NCI-H2107 treated with DMSO at 0.1 percent for 48 hours (cell line): ENCODE measurements at regions not wholly inside any gene's neighbourhood (a gene's known extent, or its start where the extent isn't known, plus 50 kb on each side); places are given as distances from the start of the nearest gene placed in this dataset.

ENCODE experiments used
- DNase-seq: peaks from one replicate; lab custom pipeline; 2025; ENCODE audit not compliant: unreplicated experiment; lab: John Stamatoyannopoulos, UW

- DNase-seq: no peak
Measured at GRCh38 chr1:87560137-87560536, 231.5 kb downstream of the LMO4 start.

- DNase-seq: no peak
Measured at GRCh38 chr1:87560601-87561360, 232.1 kb downstream of the LMO4 start.

GRCh38 chr1:87563211-87563610 is 234.5 kb downstream of the LMO4 start:
- DNase-seq: no peak

DNA sequence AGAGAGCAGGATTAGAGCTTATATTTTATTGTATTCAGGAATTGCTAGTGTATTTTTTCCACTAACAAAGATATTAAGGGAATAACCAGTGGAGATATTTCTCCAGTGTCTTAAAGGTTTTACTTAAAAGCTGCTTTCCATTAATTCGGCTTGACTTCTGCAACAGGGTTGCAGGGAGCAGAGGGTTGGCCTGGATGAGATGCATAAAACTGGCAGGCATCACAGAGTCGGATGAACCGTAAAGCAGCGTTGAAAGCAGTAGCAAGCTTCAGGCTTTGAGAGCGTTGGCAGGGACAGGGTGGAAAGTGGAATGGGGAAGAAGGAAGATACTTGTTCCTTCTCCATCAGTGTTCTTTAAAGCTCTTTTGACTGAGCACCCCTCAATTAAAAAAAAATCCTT is 237.2 kb downstream of the LMO4 start:
- no peak for DNase-seq

DNA sequence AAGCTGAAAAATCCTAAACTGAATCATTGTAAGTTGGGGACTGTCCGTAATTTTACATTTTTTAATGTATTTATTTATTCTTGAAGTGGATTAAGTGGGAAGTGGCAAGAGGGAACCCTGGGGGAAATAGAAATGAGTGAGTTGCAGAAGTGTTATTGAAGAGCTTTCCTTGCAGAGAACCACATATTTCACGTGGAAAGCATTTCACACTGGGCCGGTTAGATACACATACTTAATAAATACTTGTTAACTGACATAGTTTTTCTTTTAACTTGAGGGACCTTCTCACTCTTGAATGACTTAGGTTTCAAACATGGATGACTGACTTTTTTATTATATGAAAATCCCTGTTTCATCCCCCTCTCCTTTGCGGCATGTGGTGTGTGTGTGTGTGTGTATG is 239.3 kb downstream of the LMO4 start:
- DNase-seq: no peak

DNA sequence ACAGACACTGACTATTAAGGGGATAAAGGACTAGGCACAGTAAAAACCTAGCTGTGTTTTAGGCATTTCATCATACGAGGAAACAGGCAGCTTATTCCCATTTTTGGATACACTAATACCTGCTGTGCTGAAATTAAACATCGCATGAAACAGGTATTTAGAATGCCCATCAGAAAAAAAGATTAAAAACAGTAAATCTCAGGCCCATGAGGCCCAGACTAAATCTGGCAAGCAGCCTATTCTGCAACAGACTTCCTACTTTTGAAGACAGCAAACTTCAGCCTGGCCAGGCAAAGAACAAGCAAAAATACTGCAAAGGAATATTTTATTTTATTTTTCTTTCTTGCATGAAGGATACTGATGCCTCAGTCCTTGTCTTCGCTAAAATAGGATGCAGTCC is 240.2 kb downstream of the LMO4 start:
- DNase-seq: no peak

- DNase-seq: no peak
Measured at GRCh38 chr1:87572008-87572407, 243.3 kb downstream of the LMO4 start.

DNA sequence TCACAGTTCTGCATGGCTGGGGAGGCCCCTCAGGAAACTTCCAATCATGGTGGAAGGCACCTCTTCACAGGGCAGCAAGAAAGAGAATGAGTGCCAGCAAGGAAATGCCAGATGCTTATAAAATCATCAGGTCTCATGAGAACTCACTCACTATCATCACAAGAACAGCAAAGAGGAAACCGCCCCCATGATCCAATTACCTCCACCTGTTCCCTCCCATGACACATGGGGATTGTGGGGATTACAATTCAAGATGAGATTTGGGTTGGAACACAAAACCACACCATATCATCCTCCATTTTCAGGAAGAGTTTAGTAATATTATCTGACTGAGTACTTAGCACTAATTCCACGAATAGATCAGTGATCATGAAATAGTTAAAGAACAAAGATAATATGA is 244.2 kb downstream of the LMO4 start:
- no peak for DNase-seq

- no peak for DNase-seq
Measured at GRCh38 chr1:87575528-87575927, 246.8 kb downstream of the LMO4 start.

- no peak for DNase-seq
Measured at GRCh38 chr1:87578464-87578863, 249.8 kb downstream of the LMO4 start.

GRCh38 chr1:87583459-87583858 is 254.8 kb downstream of the LMO4 start:
- DNase-seq: no peak

DNA sequence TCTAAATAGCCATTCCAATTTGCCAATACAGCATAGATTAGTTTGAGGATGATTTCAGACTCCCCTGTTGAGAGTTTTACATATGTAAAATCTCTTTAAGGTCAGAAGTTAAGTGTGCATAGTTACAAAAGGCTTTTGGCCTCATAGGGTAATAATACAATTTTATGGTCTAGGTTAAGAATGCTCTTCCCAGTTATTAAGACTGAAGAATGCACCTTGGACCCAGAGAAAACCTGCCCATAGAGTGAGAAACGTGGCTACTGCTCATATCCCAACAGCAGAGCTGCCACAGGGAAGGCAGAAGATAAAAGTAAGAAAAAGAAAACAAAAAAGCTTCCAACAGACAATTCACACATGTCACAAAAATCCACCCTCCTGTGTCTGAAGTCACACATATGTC is 255.9 kb downstream of the LMO4 start:
- DNase-seq: no peak

DNA sequence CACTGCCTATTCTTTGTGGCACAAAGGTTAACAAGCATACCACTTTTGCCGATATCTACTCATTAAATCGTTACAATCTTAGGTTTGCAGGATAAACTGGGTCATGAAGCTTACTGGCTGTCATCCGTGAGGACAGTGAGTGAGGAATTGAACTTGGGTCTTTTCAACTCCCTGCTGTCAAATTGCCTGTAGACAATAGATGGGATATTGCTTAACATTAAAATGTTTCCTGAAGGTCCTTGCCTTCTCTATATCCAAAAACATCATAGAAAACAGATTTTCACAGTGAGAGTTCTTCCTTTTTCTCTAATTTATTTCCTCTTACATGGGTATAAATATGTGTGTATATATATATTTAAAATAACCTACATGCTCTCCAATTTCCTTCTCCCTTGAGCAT is 257.8 kb downstream of the LMO4 start:
- DNase-seq: no peak

GRCh38 chr1:87588495-87588894 is 259.8 kb downstream of the LMO4 start:
- no peak for DNase-seq

DNA sequence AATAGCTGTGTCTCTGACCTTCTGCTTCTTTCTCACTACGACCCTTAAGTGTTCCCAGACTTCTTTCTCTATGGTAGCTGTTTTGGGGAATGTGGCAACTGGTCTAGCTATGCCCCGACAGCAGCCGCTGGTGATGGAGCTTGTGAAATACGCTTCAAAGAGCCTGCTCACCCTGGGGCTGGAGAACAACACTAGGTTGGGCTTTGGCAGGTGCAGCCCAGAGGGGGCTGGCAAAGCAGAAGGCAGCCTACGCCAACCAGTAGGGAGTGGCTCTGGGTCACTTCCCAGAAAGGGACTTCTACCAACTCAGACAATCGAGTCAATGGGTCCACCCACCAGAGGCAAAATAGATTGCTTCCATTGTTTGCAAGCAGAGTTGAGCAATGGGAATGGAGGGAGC is 262.8 kb downstream of the LMO4 start:
- no peak for DNase-seq

GRCh38 chr1:87592156-87592555 is 263.5 kb downstream of the LMO4 start:
- no peak for DNase-seq

- DNase-seq: no peak
Measured at GRCh38 chr1:87594736-87595383, 266.2 kb downstream of the LMO4 start.

GRCh38 chr1:87595384-87595781 is 266.7 kb downstream of the LMO4 start:
- DNase-seq: no peak

GRCh38 chr1:87598429-87598828 is 269.7 kb downstream of the LMO4 start:
- DNase-seq: no peak

DNA sequence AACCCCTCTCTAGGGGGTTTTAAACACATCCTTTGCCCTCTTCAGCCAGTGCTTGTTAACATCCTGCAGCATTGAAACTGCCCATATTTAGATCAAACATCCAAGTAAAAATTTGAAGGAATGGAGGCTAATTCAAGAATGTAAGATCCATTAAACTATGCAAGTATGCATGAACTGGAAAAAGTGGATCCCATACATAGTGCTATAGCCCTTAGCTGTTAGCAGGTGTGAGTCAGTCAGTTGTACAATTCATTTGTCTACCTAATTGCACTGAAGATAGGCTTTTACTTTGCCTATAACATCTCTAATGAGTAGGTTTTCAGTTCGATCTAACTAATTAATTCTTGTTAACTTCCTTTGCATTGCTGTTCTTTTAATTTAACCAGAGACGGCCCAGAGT is 270.9 kb downstream of the LMO4 start:
- DNase-seq: no peak

DNA sequence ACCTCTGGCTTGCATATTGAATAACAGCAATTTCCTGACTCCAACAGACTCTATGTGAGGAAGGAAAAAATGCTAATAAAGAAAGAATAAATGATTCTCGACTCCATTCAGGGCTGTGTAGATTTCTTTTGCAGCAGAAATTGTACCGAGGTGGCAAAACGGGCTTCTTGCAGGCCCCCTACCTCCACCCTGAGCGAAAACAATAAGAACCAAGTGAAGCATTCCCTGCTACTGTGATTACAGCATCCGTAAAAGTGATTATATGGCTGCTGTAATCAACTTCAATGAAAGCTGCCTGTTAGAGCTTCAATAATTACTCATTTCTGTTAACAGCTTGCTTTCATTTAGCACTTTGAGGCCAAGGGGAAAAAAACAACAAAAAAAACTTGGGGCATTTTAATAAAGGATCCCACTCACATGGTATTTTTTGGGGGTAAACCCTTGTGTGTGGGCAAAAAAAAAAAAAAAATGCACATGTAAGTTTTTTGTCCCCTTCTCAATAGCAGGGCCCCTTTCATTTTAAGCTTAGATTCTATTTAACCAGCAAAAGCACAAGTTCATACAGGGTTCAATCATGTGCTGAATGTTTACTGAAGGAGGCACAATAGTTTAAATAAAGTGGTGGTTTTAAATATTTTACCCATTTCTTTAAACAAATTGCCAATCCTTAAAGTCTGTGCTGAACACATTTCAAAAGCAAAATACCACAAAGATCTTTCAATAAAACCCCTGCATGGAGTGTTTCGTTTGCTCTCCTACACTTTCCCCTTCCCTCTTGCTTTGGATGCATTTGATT is 271.6 kb downstream of the LMO4 start:
- no peak for DNase-seq

GRCh38 chr1:87600854-87601253 is 272.2 kb downstream of the LMO4 start:
- no peak for DNase-seq
